Activated CD4-positive, alpha-beta T cell treated with anti-CD3 and anti-CD28 coated beads, Interleukin-2, amount 10 ng/mL, durations not matched to agents 7 days and 5 days (primary cell): ENCODE measurements at regions not wholly inside any gene's neighbourhood (a gene's known extent, or its start where the extent isn't known, plus 50 kb on each side); places are given as distances from the start of the nearest gene placed in this dataset.
"Not testable (repeated sequence)": the region's sequence is repeated elsewhere in the genome, so short reads cannot be mapped to it uniquely, and the experiment has no call there.

Experiments used
- CTCF ChIA-PET: fragments of 350-600 bp; sonication (Branson Sonifier 250); formaldehyde crosslinking; loops from one replicate; lab custom pipeline; 2021; ENCODE audit warnings: antibody characterized with exemption; lab: Charles Lee
- POLR2A ChIA-PET: fragments of 350-600 bp; sonication (Branson Sonifier 250); formaldehyde crosslinking; loops from one replicate; lab custom pipeline; 2021; ENCODE audit warnings: antibody characterized with exemption; lab: Charles Lee
- DNase-seq: peaks from one replicate; pipeline ENCODE4 v3.0.0-alpha.2; 2020
- H3K27ac Mint-ChIP-seq: one replicate; pipeline ENCODE4 v1.8.0; 2021; ENCODE audit warnings: mild to moderate bottlenecking, moderate library complexity, mixed read lengths
- H3K27me3 Mint-ChIP-seq: one replicate; pipeline ENCODE4 v1.8.0; 2021; ENCODE audit warnings: mixed read lengths
- H3K36me3 Mint-ChIP-seq: one replicate; pipeline ENCODE4 v1.8.0; 2021; ENCODE audit warnings: low read depth, mixed read lengths
- H3K4me1 Mint-ChIP-seq: one replicate; pipeline ENCODE4 v1.8.0; 2021; ENCODE audit warnings: mixed read lengths
- H3K4me3 Mint-ChIP-seq: one replicate; pipeline ENCODE4 v1.8.0; 2021; ENCODE audit warnings: mild to moderate bottlenecking, moderate library complexity, mixed read lengths
- H3K9me3 Mint-ChIP-seq: one replicate; pipeline ENCODE4 v1.8.0; 2021; ENCODE audit warnings: mixed read lengths

DNA sequence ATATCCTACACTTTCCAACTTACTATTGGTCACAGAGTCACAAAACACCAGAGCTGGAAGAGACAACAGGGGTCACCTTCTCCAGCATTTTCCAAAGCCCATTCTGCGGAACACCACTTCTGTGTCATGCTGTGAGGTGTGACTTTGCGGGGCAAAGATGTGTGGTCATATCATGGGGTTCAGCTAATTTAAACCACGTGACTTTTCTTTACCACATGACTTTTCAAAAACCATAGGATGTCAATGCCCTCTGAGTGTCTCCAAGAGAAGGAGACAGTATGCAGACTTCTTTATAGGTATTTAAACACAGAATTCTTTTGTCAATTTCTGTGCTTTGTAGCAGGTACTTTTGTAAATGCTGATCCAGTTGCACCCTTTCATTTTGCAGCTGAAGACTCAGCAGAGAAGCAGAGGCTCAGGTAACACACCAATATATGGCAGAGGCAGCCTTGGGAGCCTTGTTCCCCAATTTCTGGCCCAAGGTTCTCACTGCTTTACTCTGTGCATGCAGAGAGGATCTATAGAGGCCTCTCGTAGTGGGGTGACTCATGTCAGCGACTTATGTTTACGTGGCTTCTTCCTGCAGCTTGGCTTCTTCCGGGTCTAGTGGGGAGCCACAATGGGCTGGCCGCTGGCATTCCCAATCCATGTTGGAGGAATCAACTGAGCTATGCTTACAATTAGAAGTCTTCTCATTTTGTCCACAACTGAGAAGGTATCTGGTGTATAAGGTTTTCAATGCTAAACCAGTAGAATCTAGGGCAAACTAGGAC, 104.0 kb upstream of the RHOBTB1 start:
- no peaks in the 10 kb centered on the region for H3K4me1 Mint-ChIP-seq
- no peaks in the 10 kb centered on the region for H3K9me3 Mint-ChIP-seq

DNA sequence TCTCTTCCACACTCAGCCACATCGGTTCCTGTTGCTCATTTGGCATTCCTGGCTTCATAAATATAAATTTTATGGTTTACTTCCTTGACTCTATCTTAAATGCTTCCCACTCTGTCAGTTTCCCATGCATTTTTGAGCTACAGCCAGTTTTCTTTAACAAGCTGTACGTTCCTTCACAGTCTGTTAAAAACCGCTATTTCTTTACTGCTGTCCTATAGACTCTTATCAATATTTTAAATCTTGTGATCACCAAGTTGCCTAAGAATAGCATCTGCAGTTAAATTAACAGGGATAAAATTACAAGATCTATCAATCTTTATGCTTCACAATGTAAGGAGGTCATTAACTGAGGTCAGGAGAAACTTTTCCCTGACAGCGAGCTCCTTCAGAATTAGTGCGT, 103.1 kb upstream of the RHOBTB1 start:
- ChIA-PET CTCF (no interaction called here), POLR2A (no interaction called here)
- H3K27ac Mint-ChIP-seq: no peak overlapping the region
- no peak for DNase-seq
- H3K9me3 Mint-ChIP-seq: no peaks in the 10 kb centered on the region
- H3K36me3 Mint-ChIP-seq: no peaks in the 10 kb centered on the region
- no peaks in the 10 kb centered on the region for H3K4me1 Mint-ChIP-seq
- no peak overlapping the region for H3K4me3 Mint-ChIP-seq
- peaks cover 2% of the 10 kb centered on the region for H3K27me3 Mint-ChIP-seq

More for the DNA sequence above, 104.0 kb upstream of the RHOBTB1 start:
- Mint-ChIP-seq H3K36me3 (no peaks in the 10 kb centered on the region), H3K27me3 (peaks cover 2% of the 10 kb centered on the region), H3K4me3 (no peak overlapping the region), H3K27ac (no peak overlapping the region)
- DNase-seq: no peak
- POLR2A ChIA-PET: no interaction called here
- CTCF ChIA-PET: no interaction called here

DNA sequence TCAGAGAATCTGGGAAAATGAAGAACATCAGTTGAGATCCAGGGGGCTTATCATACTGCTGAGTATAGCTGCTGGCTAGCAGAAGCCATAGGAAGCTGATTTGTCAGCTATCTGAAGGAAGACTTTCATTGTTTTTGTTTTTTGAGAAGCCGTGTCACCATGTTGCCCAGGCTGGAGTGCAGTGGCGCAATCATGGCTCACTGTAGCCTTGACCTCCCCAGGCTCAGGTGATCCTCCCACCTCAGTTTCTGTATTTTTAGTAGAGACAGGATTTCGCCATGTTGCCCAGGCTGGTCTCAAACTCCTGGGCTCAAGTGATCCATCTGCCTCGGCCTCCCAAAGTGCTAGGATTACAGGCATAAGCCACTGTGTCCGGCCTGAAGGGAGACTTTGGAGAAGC, 101.5 kb upstream of the RHOBTB1 start:
- DNase-seq, H3K4me1 Mint-ChIP-seq, H3K36me3 Mint-ChIP-seq, H3K9me3 Mint-ChIP-seq, H3K27ac Mint-ChIP-seq, H3K27me3 Mint-ChIP-seq, POLR2A ChIA-PET, H3K4me3 Mint-ChIP-seq, CTCF ChIA-PET: not testable (repeated sequence)

DNA sequence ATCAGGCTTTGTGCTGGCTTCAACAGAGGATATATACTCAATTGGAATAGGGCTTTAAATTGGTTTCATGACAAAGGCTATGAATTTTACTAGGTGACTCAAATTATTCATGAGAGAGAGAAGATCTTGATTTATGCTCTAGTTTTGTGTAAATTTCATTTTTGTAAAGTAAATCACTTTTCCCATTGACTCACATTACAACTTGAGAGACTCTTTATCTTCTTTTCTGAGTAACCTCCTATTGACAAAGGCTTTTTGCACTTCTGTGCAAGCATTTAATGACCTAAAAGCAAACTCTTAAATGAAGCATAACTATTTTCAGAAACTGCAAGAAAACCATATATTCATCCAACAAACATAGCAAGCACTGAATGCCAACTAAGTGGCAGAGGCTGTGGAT, 98.5 kb upstream of the RHOBTB1 start:
- CTCF ChIA-PET: no interaction called here
- H3K9me3 Mint-ChIP-seq: peaks cover 2% of the 10 kb centered on the region
- H3K27ac Mint-ChIP-seq: no peak overlapping the region
- H3K4me1 Mint-ChIP-seq: no peaks in the 10 kb centered on the region
- DNase-seq: no peak
- H3K36me3 Mint-ChIP-seq: no peaks in the 10 kb centered on the region
- POLR2A ChIA-PET: no interaction called here
- H3K27me3 Mint-ChIP-seq: no peaks in the 10 kb centered on the region
- H3K4me3 Mint-ChIP-seq: no peak overlapping the region

DNA sequence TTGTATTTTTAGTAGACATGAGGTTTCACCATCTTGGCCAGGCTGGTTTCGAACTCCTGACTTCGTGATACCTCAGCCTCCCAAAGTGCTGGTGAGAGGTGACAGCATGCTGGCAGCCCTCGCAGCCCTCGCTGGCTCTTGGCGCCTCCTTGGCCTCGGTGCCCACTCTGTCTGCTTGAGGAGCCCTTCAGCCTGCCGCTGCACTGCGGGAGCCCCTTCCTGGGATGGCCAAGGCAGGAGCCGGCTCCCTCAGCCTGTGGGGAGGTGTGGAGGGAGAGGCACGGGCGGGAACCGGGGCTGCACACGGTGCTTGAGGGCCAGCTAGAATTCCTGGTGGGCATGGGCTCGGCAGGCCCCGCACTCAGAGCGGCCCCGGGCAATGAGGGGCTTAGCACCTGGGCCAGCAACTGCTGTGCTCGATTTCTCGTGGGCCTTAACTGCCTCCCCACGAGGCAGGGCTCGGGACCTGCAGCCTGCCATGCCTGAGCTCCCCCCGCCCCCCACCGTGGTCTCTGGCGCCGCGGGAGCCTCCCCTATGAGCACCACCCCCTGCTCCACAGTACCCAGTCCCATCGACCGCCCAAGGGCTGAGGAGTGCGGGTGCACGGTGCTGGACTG, 96.5 kb upstream of the RHOBTB1 start:
- ChIA-PET CTCF (no interaction called here), POLR2A (interaction anchor here (0.6 kb wide), 1 partner anchor 665 kb away, joined by 3 read pairs; no protein-coding TSS in a partner anchor)
- Mint-ChIP-seq H3K4me1 (no peaks in the 10 kb centered on the region), H3K4me3 (no peak overlapping the region), H3K9me3 (peaks cover 2% of the 10 kb centered on the region), H3K36me3 (no peaks in the 10 kb centered on the region), H3K27me3 (no peaks in the 10 kb centered on the region), H3K27ac (no peak overlapping the region)
- DNase-seq: no peak

DNA sequence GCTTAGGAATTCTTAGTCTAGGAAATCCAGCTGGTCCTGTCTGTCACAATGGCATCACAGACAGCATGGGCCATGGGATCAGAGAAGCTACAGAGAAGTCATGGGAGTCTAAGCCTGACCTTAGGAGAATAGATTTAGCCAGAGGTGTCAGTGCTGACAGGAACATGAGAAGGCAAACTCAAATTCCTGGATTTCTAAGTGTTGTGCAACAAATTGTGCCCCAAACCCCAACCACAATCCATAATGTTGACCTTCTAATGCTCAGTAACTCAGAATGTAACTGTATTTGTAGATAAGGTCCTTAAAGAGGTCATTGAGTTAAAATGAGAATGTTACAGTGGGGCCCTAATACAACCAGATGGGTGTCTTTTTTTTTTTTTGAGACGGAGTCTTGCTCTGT, 95.9 kb upstream of the RHOBTB1 start:
- POLR2A ChIA-PET: interaction anchor here (0.6 kb wide), 1 partner anchor 665 kb away, joined by 3 read pairs; no protein-coding TSS in a partner anchor
- DNase-seq: no peak
- Mint-ChIP-seq H3K4me3 (no peak overlapping the region), H3K4me1 (no peaks in the 10 kb centered on the region), H3K27ac (no peak overlapping the region), H3K27me3 (no peaks in the 10 kb centered on the region), H3K36me3 (no peaks in the 10 kb centered on the region), H3K9me3 (peaks cover 2% of the 10 kb centered on the region)
- CTCF ChIA-PET: no interaction called here

DNA sequence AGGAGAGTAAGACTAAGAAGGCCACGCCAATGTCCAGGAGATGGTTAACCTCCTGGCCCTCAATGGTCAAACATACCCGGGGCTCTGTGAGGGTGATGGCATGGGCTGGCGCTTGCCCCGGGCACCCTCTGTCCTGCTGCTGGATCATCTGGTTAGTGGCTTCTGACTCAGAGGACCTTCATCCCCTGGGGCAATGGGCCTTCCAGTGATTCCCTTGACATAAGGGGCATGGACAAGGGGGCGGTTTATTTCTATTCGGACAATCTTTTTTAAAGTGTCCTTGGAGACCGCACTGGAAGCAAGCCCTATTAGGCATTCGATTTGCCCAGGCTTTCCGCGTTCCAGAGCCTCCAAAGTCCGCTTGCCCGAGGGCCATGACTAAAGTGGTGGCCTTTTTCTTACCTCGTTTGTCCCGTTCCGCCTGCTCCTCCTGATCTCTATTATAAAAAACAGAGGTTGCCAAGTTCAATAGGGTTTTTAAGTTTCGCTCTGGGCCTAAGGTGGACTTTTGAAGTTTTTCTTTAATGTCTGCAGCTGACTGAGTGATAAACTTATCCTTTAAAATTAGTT, 93.4 kb upstream of the RHOBTB1 start:
- H3K27me3 Mint-ChIP-seq, H3K27ac Mint-ChIP-seq, H3K9me3 Mint-ChIP-seq, H3K36me3 Mint-ChIP-seq, POLR2A ChIA-PET, DNase-seq, H3K4me3 Mint-ChIP-seq, H3K4me1 Mint-ChIP-seq, CTCF ChIA-PET: not testable (repeated sequence)

DNA sequence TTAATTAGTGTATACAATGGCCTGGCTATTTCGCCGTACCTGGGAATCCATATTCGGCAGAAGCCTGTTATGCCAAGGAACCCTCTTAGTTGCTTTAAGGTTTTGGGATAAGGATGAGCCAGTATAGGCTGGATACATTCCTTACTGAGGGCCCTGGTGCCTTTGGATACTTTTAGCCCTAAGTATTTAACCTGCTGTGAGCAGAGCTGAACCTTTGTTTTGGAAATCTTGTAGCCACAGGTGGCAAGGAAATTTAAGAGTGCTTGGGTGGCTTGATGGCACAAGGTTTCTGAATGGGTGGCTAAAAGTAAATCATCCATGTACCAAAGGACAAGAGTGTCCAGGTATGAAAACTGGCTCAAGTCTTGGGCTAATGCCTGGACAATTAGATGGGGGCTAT, 92.2 kb upstream of the RHOBTB1 start:
- H3K27ac Mint-ChIP-seq, H3K4me3 Mint-ChIP-seq, CTCF ChIA-PET, H3K9me3 Mint-ChIP-seq, H3K4me1 Mint-ChIP-seq, DNase-seq, H3K27me3 Mint-ChIP-seq, POLR2A ChIA-PET, H3K36me3 Mint-ChIP-seq: not testable (repeated sequence)

DNA sequence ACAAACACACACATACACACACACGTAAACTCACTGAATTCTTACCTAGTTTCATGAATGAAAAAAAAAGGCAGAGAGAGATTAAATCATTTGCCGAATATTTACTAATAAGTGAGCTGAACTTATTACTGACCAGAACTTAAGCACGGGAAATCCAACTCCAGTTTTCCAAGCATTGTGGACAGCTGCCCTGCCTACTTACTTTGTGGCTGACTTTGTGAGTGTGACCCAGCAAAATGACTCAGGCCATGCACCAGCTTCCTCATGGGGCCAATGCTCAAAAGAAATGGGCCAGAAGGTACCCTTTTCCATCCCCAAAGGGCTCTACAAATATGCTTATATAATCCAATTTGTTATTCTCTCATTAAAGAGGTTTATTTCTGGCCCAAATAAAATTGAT, 87.4 kb upstream of the RHOBTB1 start:
- no peaks in the 10 kb centered on the region for H3K4me1 Mint-ChIP-seq
- H3K4me3 Mint-ChIP-seq: no peak overlapping the region
- CTCF ChIA-PET: interaction anchor here (0.6 kb wide), 1 partner anchor 145 kb away, joined by 3 read pairs; no protein-coding TSS in a partner anchor

DNA sequence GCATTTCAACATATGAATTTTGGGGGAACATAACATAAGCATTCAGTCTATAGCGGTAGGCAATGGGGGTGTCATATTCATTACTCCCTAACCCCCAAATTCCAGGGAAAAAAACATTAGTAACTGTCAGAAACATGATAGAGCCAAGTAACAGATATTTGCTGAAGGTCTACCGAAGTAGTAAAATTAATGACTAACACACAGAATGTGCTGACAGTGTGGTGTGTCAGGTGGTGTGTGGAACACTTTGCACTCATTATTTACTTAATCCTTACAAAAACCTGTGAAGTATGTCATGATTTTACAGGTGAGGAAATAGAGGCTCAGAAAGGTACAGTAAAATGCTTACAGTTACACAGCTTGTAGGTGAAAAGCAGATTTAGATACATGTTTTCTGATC, 85.4 kb upstream of the RHOBTB1 start:
- ChIA-PET POLR2A (no interaction called here), CTCF (no interaction called here)
- no peak for DNase-seq
- H3K9me3 Mint-ChIP-seq: no peaks in the 10 kb centered on the region
- peaks cover 11% of the 10 kb centered on the region for H3K27me3 Mint-ChIP-seq
- no peak overlapping the region for H3K27ac Mint-ChIP-seq
- H3K36me3 Mint-ChIP-seq: no peaks in the 10 kb centered on the region
- no peak overlapping the region for H3K4me3 Mint-ChIP-seq
- no peaks in the 10 kb centered on the region for H3K4me1 Mint-ChIP-seq

More for the DNA sequence above, 87.4 kb upstream of the RHOBTB1 start:
- DNase-seq: no peak
- Mint-ChIP-seq H3K27ac (no peak overlapping the region), H3K9me3 (no peaks in the 10 kb centered on the region), H3K36me3 (no peaks in the 10 kb centered on the region), H3K27me3 (peaks cover 3% of the 10 kb centered on the region)
- POLR2A ChIA-PET: no interaction called here

DNA sequence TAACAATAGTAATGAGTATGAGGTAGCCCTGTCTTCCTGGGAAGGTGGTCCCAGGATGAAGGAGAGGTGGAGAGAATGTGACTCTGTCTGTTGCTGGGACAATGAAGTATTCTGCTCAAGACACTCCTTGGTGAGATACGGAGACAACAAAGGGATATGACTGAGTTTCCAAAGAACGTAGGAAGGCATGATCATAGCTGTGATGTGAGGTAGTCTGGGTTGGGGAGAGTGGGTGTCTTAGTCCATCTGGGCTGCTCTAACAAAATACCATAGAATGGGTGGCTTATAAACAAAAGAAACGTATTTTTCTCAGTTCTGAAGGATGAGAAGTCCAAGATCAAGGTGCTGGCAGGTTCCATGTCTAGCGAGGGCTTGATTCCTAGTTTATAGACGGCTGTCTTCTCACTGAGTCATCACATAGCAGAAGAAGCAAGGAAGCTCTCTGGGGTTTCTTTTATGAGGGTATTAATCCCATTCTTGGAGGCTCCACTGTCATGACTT, 84.9 kb upstream of the RHOBTB1 start:
- ChIA-PET POLR2A (no interaction called here), CTCF (no interaction called here)
- no peak overlapping the region for H3K4me3 Mint-ChIP-seq
- peaks cover 11% of the 10 kb centered on the region for H3K27me3 Mint-ChIP-seq
- H3K36me3 Mint-ChIP-seq: no peaks in the 10 kb centered on the region
- no peaks in the 10 kb centered on the region for H3K4me1 Mint-ChIP-seq
- DNase-seq: no peak
- no peak overlapping the region for H3K27ac Mint-ChIP-seq
- no peaks in the 10 kb centered on the region for H3K9me3 Mint-ChIP-seq

DNA sequence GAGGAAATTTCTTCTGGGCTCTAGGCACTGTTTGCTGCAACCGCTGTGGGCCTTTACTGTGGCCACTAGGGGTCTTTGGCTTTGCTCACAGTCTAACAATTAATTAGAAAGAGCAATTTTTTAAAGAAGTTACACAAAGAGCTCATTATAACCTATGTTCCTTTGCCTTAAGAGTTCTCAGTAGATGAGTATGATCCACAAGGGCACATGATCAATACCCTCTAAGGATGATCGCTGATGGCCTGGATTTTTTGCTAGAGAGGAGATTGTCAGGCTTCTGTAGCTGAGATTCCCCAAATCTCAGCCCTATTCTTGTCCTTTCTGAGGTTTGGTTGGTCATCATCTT, 80.8 kb upstream of the RHOBTB1 start:
- Mint-ChIP-seq H3K4me1 (no peaks in the 10 kb centered on the region), H3K36me3 (no peaks in the 10 kb centered on the region), H3K27me3 (peaks cover 19% of the 10 kb centered on the region), H3K9me3 (no peaks in the 10 kb centered on the region), H3K4me3 (no peak overlapping the region), H3K27ac (no peak overlapping the region)
- no peak for DNase-seq
- CTCF ChIA-PET: no interaction called here
- POLR2A ChIA-PET: interaction anchor here (0.7 kb wide), 1 partner anchor 56 kb away, joined by 4 read pairs; no protein-coding TSS in a partner anchor

DNA sequence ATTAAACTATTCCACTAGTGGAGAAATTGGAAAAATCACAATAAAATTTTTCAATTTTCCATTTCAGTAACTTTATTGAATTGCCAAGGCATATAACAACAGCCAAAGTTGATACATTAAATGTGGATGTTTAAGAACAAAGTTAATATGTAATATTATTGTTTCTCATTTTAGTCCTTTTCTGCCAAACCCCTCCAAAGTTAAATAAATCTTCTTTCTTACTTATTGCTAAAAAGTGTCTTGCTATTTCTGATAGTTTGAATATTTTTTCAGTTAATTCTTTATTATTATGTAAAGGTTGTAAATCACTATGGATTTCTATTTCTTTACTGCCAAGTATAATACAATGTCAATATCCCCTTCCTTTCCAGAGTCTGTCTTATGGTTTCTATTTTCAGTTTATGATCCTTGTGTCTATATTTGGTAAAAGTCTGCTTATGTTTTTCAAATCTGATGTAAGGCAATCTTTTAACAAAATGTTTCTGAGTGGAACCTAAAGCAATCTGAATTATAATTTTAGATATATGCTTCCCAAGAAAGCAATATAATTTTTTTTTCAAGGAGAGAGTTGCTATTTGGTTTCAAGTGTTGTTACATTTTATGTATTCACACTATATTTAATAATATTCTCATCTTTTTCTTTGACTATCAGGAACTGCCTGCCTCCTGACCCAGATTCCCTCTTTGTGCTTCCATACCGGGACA, 80.3 kb upstream of the RHOBTB1 start:
- Mint-ChIP-seq H3K4me3 (no peak overlapping the region), H3K9me3 (no peaks in the 10 kb centered on the region), H3K36me3 (no peaks in the 10 kb centered on the region), H3K4me1 (no peaks in the 10 kb centered on the region), H3K27me3 (peaks cover 19% of the 10 kb centered on the region), H3K27ac (no peak overlapping the region)
- ChIA-PET CTCF (no interaction called here), POLR2A (no interaction called here)
- no peak for DNase-seq
